CD4-positive, CD25-positive, alpha-beta regulatory T cell (primary cell): ENCODE measurements at regions not wholly inside any gene's neighbourhood (a gene's known extent, or its start where the extent isn't known, plus 50 kb on each side); places are given as distances from the start of the nearest gene placed in this dataset.

Source experiments
- ATAC-seq, 2 donors: fragments of 150-1000 bp; cut with Tn5 transposase; one replicate each; pipeline ENCODE4 v1.10.0; 2021; ENCODE audit warnings: low read depth in 2 of 2, moderate number of reproducible peaks in 2 of 2, moderate library complexity in 1 of 2
- DNase-seq, 3 donors: peaks; one replicate each; pipeline versions ENCODE4 v3.0.0 to v3.0.0-alpha.2; 2012 to 2022; ENCODE audit warnings: mixed read lengths in 1 of 3
- H3K27ac ChIP-seq: one replicate; pipeline ENCODE4 v1.7.0; 2013; ENCODE audit warnings: mild to moderate bottlenecking, low read length; ENCODE audit not compliant: insufficient read depth, poor library complexity, severe bottlenecking
- H3K27me3 ChIP-seq: one replicate; pipeline ENCODE4 v1.7.0; 2013; ENCODE audit warnings: low read length; ENCODE audit not compliant: control insufficient read depth, insufficient read depth
- H3K36me3 ChIP-seq: one replicate; pipeline ENCODE4 v1.7.0; 2013; ENCODE audit warnings: mild to moderate bottlenecking, low read length, moderate library complexity; ENCODE audit not compliant: control insufficient read depth, insufficient read depth
- H3K4me1 ChIP-seq: 2 replicates; pipeline ENCODE4 v1.7.0; 2013; ENCODE audit warnings: mild to moderate bottlenecking, low read length; ENCODE audit not compliant: insufficient read depth, control insufficient read depth, poor library complexity, severe bottlenecking
- H3K4me3 ChIP-seq: one replicate; pipeline ENCODE4 v1.7.0; 2013; ENCODE audit warnings: low read depth, mild to moderate bottlenecking, low read length, moderate library complexity
- H3K9me3 ChIP-seq, 2 experiments: 1 replicate in 1 of 2; 2 replicates in 1 of 2; pipeline ENCODE4 v1.7.0; 2013; ENCODE audit warnings: low read length in 2 of 2, mild to moderate bottlenecking in 1 of 2, moderate library complexity in 1 of 2; ENCODE audit not compliant: control insufficient read depth in 2 of 2
- H3K27ac Mint-ChIP-seq, 3 donors: one replicate each; pipeline ENCODE4 v1.8.0; 2020 to 2022; ENCODE audit warnings: mild to moderate bottlenecking in 3 of 3, mixed read lengths in 3 of 3, moderate library complexity in 2 of 3
- H3K27me3 Mint-ChIP-seq: one replicate; pipeline ENCODE4 v1.8.0; 2022; ENCODE audit warnings: mild to moderate bottlenecking, mixed read lengths
- H3K36me3 Mint-ChIP-seq: one replicate; pipeline ENCODE4 v1.8.0; 2020; ENCODE audit warnings: mixed read lengths
- H3K4me1 Mint-ChIP-seq, 4 donors: one replicate each; pipeline ENCODE4 v1.8.0; 2020 to 2022; ENCODE audit warnings: mixed read lengths in 4 of 4, mild to moderate bottlenecking in 1 of 4
- H3K4me3 Mint-ChIP-seq, 4 donors: one replicate each; pipeline ENCODE4 v1.8.0; 2020 to 2022; ENCODE audit warnings: mild to moderate bottlenecking in 4 of 4, mixed read lengths in 4 of 4, moderate library complexity in 3 of 4
- H3K9me3 Mint-ChIP-seq, 7 donors: one replicate each; pipeline ENCODE4 v1.8.0; 2020 to 2022; ENCODE audit warnings: mixed read lengths in 7 of 7, mild to moderate bottlenecking in 3 of 7, moderate library complexity in 2 of 7

- no peaks in the 10 kb centered on the region for H3K9me3 Mint-ChIP-seq
- peak overlapping the region in 1 of 3 donors; percentile 5 for H3K27ac Mint-ChIP-seq
- Histone ChIP-seq H3K4me1 (no peaks in the 10 kb centered on the region), H3K4me3 (no peak overlapping the region), H3K36me3 (no peaks in the 10 kb centered on the region), H3K27me3 (peaks cover 4% of the 10 kb centered on the region), H3K27ac (no peak overlapping the region), H3K9me3 (no peaks in the 10 kb centered on the region)
- peaks cover 5% of the 10 kb centered on the region for H3K27me3 Mint-ChIP-seq
- H3K36me3 Mint-ChIP-seq, result no peaks in the 10 kb centered on the region
- H3K4me1 Mint-ChIP-seq, result no peaks in the 10 kb centered on the region
- DNase-seq (no peak), ATAC-seq (no peak)
- H3K4me3 Mint-ChIP-seq, result no peak overlapping the region
Observed at GRCh38 chr15:69805248-69805953, 292.3 kb downstream of the TLE3 start.

- DNase-seq (no peak), ATAC-seq (no peak)
- H3K27me3 Mint-ChIP-seq, result peaks cover 5% of the 10 kb centered on the region
- H3K4me1 Mint-ChIP-seq, result no peaks in the 10 kb centered on the region
- no peak overlapping the region for H3K4me3 ChIP-seq
- peaks cover 4% of the 10 kb centered on the region for H3K27me3 ChIP-seq
- no peaks in the 10 kb centered on the region for H3K36me3 ChIP-seq
- H3K27ac Mint-ChIP-seq, result no peak overlapping the region
- no peaks in the 10 kb centered on the region for H3K36me3 Mint-ChIP-seq
- no peaks in the 10 kb centered on the region for H3K4me1 ChIP-seq
- no peak overlapping the region for H3K4me3 Mint-ChIP-seq
- no peak overlapping the region for H3K27ac ChIP-seq
- H3K9me3 ChIP-seq, result no peaks in the 10 kb centered on the region
- H3K9me3 Mint-ChIP-seq, result no peaks in the 10 kb centered on the region
Observed at GRCh38 chr15:69806287-69806915, 291.3 kb downstream of the TLE3 start.

- peaks cover 4% of the 10 kb centered on the region for H3K27me3 ChIP-seq
- Mint-ChIP-seq H3K27me3 (peaks cover 5% of the 10 kb centered on the region), H3K9me3 (no peaks in the 10 kb centered on the region), H3K4me3 (no peak overlapping the region), H3K27ac (no peak overlapping the region), H3K36me3 (no peaks in the 10 kb centered on the region), H3K4me1 (no peaks in the 10 kb centered on the region)
- ATAC-seq (no peak), DNase-seq (no peak)
- no peak overlapping the region for H3K4me3 ChIP-seq
- no peaks in the 10 kb centered on the region for H3K4me1 ChIP-seq
- H3K9me3 ChIP-seq, result no peaks in the 10 kb centered on the region
- no peaks in the 10 kb centered on the region for H3K36me3 ChIP-seq
- H3K27ac ChIP-seq, result no peak overlapping the region
Observed at GRCh38 chr15:69807721-69808120, 290.0 kb downstream of the TLE3 start.

- peaks cover 5% of the 10 kb centered on the region for H3K27me3 Mint-ChIP-seq
- ATAC-seq, result no peak
- Histone ChIP-seq H3K27me3 (peaks cover 4% of the 10 kb centered on the region), H3K9me3 (no peaks in the 10 kb centered on the region), H3K27ac (no peak overlapping the region), H3K4me3 (no peak overlapping the region), H3K36me3 (no peaks in the 10 kb centered on the region), H3K4me1 (no peaks in the 10 kb centered on the region)
- DNase-seq, result no peak
- H3K36me3 Mint-ChIP-seq, result no peaks in the 10 kb centered on the region
- no peaks in the 10 kb centered on the region for H3K9me3 Mint-ChIP-seq
- H3K4me1 Mint-ChIP-seq, result no peaks in the 10 kb centered on the region
- H3K4me3 Mint-ChIP-seq, result no peak overlapping the region
- no peak overlapping the region for H3K27ac Mint-ChIP-seq
Observed at GRCh38 chr15:69808756-69809155, 289.0 kb downstream of the TLE3 start.

- Histone ChIP-seq H3K4me3 (no peak overlapping the region), H3K27ac (no peak overlapping the region), H3K36me3 (no peaks in the 10 kb centered on the region), H3K9me3 (no peaks in the 10 kb centered on the region), H3K4me1 (no peaks in the 10 kb centered on the region), H3K27me3 (peaks cover 4% of the 10 kb centered on the region)
- Mint-ChIP-seq H3K9me3 (no peaks in the 10 kb centered on the region), H3K27ac (no peak overlapping the region), H3K36me3 (no peaks in the 10 kb centered on the region), H3K27me3 (peaks cover 5% of the 10 kb centered on the region), H3K4me1 (no peaks in the 10 kb centered on the region), H3K4me3 (no peak overlapping the region)
- DNase-seq (no peak), ATAC-seq (no peak)
Observed at GRCh38 chr15:69809421-69809820, 288.3 kb downstream of the TLE3 start.

- no peaks in the 10 kb centered on the region for H3K9me3 Mint-ChIP-seq
- no peak overlapping the region for H3K4me3 ChIP-seq
- H3K9me3 ChIP-seq, result no peaks in the 10 kb centered on the region
- H3K36me3 ChIP-seq, result no peaks in the 10 kb centered on the region
- no peak overlapping the region for H3K27ac ChIP-seq
- H3K27me3 Mint-ChIP-seq, result peaks cover 5% of the 10 kb centered on the region
- ATAC-seq (no peak), DNase-seq (no peak)
- no peaks in the 10 kb centered on the region for H3K36me3 Mint-ChIP-seq
- H3K27ac Mint-ChIP-seq, result peak overlapping the region in 1 of 3 donors; percentile 85
- no peak overlapping the region for H3K4me3 Mint-ChIP-seq
- no peaks in the 10 kb centered on the region for H3K4me1 ChIP-seq
- peaks cover 2% of the 10 kb centered on the region for H3K27me3 ChIP-seq
- no peaks in the 10 kb centered on the region for H3K4me1 Mint-ChIP-seq
Observed at GRCh38 chr15:69810431-69811354, 287.0 kb downstream of the TLE3 start.

- peaks cover 5% of the 10 kb centered on the region for H3K27me3 Mint-ChIP-seq
- H3K4me3 Mint-ChIP-seq, result no peak overlapping the region
- no peaks in the 10 kb centered on the region for H3K36me3 ChIP-seq
- ATAC-seq (no peak), DNase-seq (no peak)
- H3K27ac ChIP-seq, result no peak overlapping the region
- H3K4me3 ChIP-seq, result no peak overlapping the region
- H3K27me3 ChIP-seq, result no peaks in the 10 kb centered on the region
- no peaks in the 10 kb centered on the region for H3K9me3 Mint-ChIP-seq
- H3K4me1 ChIP-seq, result no peaks in the 10 kb centered on the region
- H3K4me1 Mint-ChIP-seq, result no peaks in the 10 kb centered on the region
- no peaks in the 10 kb centered on the region for H3K9me3 ChIP-seq
- no peak overlapping the region for H3K27ac Mint-ChIP-seq
- no peaks in the 10 kb centered on the region for H3K36me3 Mint-ChIP-seq
Observed at GRCh38 chr15:69812861-69813261, 284.9 kb downstream of the TLE3 start.
